AG04449 (cell line): ENCODE measurements at regions not wholly inside any gene's neighbourhood (a gene's known extent, or its start where the extent isn't known, plus 50 kb on each side); places are given as distances from the start of the nearest gene placed in this dataset.

ENCODE experiments used
- CTCF ChIA-PET: fragments of 350-600 bp; formaldehyde crosslinking; extraction: SDS; loops from one replicate; lab custom pipeline; 2021; ENCODE audit warnings: antibody characterized with exemption; lab: Yijun Ruan, JAX
- POLR2A ChIA-PET: fragments of 400-600, 350-600 bp; formaldehyde crosslinking; extraction: SDS; loops from one replicate; lab custom pipeline; 2020; ENCODE audit warnings: antibody characterized with exemption, inconsistent platforms; lab: Yijun Ruan, JAX
- DNase-seq: peaks from one replicate; pipeline ENCODE4 v3.0.0-alpha.2; 2010; ENCODE audit warnings: low read depth, low spot score
- H3K4me3 ChIP-seq: 2 replicates; pipeline ENCODE4 v1.5.1; 2011; ENCODE audit warnings: low read depth, mild to moderate bottlenecking, control low read depth, low read length
- CTCF ChIP-seq: IDR thresholded peaks from one replicate; pipeline ENCODE4 v1.5.1; 2011; ENCODE audit warnings: mild to moderate bottlenecking, moderate library complexity, low read length, control low read depth, inconsistent platforms; ENCODE audit not compliant: insufficient read depth; ENCODE audit errors: missing control alignments

GRCh38 chr1:157238585-157238984 lies 100.4 kb upstream of the ETV3 start:
- DNase-seq, result no peak
- no peak overlapping the region for H3K4me3 ChIP-seq
- ChIA-PET POLR2A (no interaction called here), CTCF (no interaction called here)
- no peak for TF ChIP-seq CTCF

GRCh38 chr1:157237981-157238380 lies 99.8 kb upstream of the ETV3 start:
- POLR2A ChIA-PET, result no interaction called here
- CTCF ChIA-PET, result no interaction called here

GRCh38 chr1:157237522-157237921 lies 99.3 kb upstream of the ETV3 start:
- H3K4me3 ChIP-seq, result no peak overlapping the region
- POLR2A ChIA-PET, result no interaction called here
- TF ChIP-seq CTCF, result no peak
- DNase-seq, result no peak
- CTCF ChIA-PET, result no interaction called here

More at GRCh38 chr1:157237981-157238380, 99.8 kb upstream of the ETV3 start:
- no peak for DNase-seq
- TF ChIP-seq CTCF, result no peak
- no peak overlapping the region for H3K4me3 ChIP-seq

- ChIA-PET CTCF (no interaction called here), POLR2A (no interaction called here)
- DNase-seq, result no peak
- TF ChIP-seq CTCF, result no peak
- no peak overlapping the region for H3K4me3 ChIP-seq
These were observed 97.9 kb upstream of the ETV3 start for GRCh38 chr1:157236072-157236471.

- POLR2A ChIA-PET, result no interaction called here
- TF ChIP-seq CTCF, result no peak
- no peak for DNase-seq
- no peak overlapping the region for H3K4me3 ChIP-seq
- CTCF ChIA-PET, result no interaction called here
These were observed 97.1 kb upstream of the ETV3 start for GRCh38 chr1:157235307-157235706.

GRCh38 chr1:157234705-157235273 lies 96.6 kb upstream of the ETV3 start:
- ChIA-PET CTCF (no interaction called here), POLR2A (no interaction called here)
- no peak for TF ChIP-seq CTCF
- H3K4me3 ChIP-seq, result no peak overlapping the region
- DNase-seq, result no peak
